Keratinocyte (primary cell): ENCODE measurements at regions not wholly inside any gene's neighbourhood (a gene's known extent, or its start where the extent isn't known, plus 50 kb on each side); places are given as distances from the start of the nearest gene placed in this dataset.

Experiments
- EZH2 ChIP-seq: IDR thresholded peaks from one replicate; pipeline ENCODE4 v1.6.1; 2012; ENCODE audit warnings: inconsistent platforms, mild to moderate bottlenecking, low read length, moderate library complexity
- TF ChIP-seq, protein P1 (sequence below), 3 experiments: IDR thresholded peaks in 1 of 3; conservative IDR thresholded peaks in 1 of 3; optimal IDR thresholded peaks in 1 of 3; 2 replicates in 2 of 3; 3 replicates in 1 of 3; pipeline versions ENCODE3 to v1.5.1; 2011; ENCODE audit warnings: low read length in 3 of 3, mild to moderate bottlenecking in 3 of 3, moderate library complexity in 2 of 3, control low read depth in 1 of 3, inconsistent platforms in 1 of 3; ENCODE audit not compliant: insufficient read depth in 2 of 3; ENCODE audit errors: extremely low read depth in 1 of 3

GRCh38 chr7:49714182-49714581, 59.3 kb upstream of the VWC2 start:
- TF ChIP-seq, protein P1, sequence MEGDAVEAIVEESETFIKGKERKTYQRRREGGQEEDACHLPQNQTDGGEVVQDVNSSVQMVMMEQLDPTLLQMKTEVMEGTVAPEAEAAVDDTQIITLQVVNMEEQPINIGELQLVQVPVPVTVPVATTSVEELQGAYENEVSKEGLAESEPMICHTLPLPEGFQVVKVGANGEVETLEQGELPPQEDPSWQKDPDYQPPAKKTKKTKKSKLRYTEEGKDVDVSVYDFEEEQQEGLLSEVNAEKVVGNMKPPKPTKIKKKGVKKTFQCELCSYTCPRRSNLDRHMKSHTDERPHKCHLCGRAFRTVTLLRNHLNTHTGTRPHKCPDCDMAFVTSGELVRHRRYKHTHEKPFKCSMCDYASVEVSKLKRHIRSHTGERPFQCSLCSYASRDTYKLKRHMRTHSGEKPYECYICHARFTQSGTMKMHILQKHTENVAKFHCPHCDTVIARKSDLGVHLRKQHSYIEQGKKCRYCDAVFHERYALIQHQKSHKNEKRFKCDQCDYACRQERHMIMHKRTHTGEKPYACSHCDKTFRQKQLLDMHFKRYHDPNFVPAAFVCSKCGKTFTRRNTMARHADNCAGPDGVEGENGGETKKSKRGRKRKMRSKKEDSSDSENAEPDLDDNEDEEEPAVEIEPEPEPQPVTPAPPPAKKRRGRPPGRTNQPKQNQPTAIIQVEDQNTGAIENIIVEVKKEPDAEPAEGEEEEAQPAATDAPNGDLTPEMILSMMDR (optimal IDR thresholded peaks at IDR 0.05 in 1 of 3, IDR thresholded peaks at IDR 0.05 in 1 of 3, conservative IDR thresholded peaks at IDR 0.05 in 1 of 3; ENCODE audit: extremely low read depth in 1 of 3, insufficient read depth in 2 of 3, low read length in 3 of 3) = no peak
- TF ChIP-seq EZH2 = no peak
